HUES48 (cell line): ENCODE measurements at regions not wholly inside any gene's neighbourhood (a gene's known extent, or its start where the extent isn't known, plus 50 kb on each side); places are given as distances from the start of the nearest gene placed in this dataset.

Source experiments
- H3K27ac ChIP-seq: one replicate; pipeline ENCODE4 v1.7.0; 2013; ENCODE audit warnings: low read depth, low read length, inconsistent platforms
- H3K27me3 ChIP-seq: 2 replicates; pipeline ENCODE4 v1.6.1; 2013; ENCODE audit warnings: mild to moderate bottlenecking, low read length; ENCODE audit not compliant: control insufficient read depth, insufficient read depth
- H3K36me3 ChIP-seq: 2 replicates; pipeline ENCODE4 v1.6.1; 2013; ENCODE audit warnings: low read length; ENCODE audit not compliant: control insufficient read depth, insufficient read depth
- H3K4me1 ChIP-seq: 2 replicates; pipeline ENCODE4 v1.6.1; 2013; ENCODE audit warnings: mild to moderate bottlenecking, low read length; ENCODE audit not compliant: control insufficient read depth, insufficient read depth
- H3K4me3 ChIP-seq: 2 replicates; pipeline ENCODE4 v1.5.1; 2013; ENCODE audit warnings: mild to moderate bottlenecking, low read depth, low read length
- H3K9ac ChIP-seq: 2 replicates; pipeline ENCODE4 v1.6.1; 2013; ENCODE audit warnings: mild to moderate bottlenecking, low read depth, low read length, moderate library complexity
- H3K9me3 ChIP-seq: 2 replicates; pipeline ENCODE4 v1.6.1; 2013; ENCODE audit warnings: low read length; ENCODE audit not compliant: control insufficient read depth, insufficient read depth

- no peaks in the 10 kb centered on the region for H3K27me3 ChIP-seq
- no peak overlapping the region for H3K9ac ChIP-seq
- no peak overlapping the region for H3K4me3 ChIP-seq
- H3K27ac ChIP-seq, result no peak overlapping the region
- no peaks in the 10 kb centered on the region for H3K4me1 ChIP-seq
- no peaks in the 10 kb centered on the region for H3K9me3 ChIP-seq
- no peaks in the 10 kb centered on the region for H3K36me3 ChIP-seq
Observed at GRCh38 chr7:126378642-126379041, 874.1 kb downstream of the GRM8 start.

GRCh38 chr7:126370038-126370668 lies 882.6 kb downstream of the GRM8 start:
- no peaks in the 10 kb centered on the region for H3K27me3 ChIP-seq
- H3K9me3 ChIP-seq, result no peaks in the 10 kb centered on the region
- H3K27ac ChIP-seq, result no peak overlapping the region
- no peak overlapping the region for H3K9ac ChIP-seq
- H3K4me3 ChIP-seq, result no peak overlapping the region
- no peaks in the 10 kb centered on the region for H3K36me3 ChIP-seq
- H3K4me1 ChIP-seq, result no peaks in the 10 kb centered on the region

- H3K9me3 ChIP-seq, result no peaks in the 10 kb centered on the region
- peaks cover 6% of the 10 kb centered on the region; the same call in 1 of the 2 replicates for H3K4me1 ChIP-seq
- no peaks in the 10 kb centered on the region for H3K27me3 ChIP-seq
- no peak overlapping the region for H3K9ac ChIP-seq
- H3K4me3 ChIP-seq, result no peak overlapping the region
- no peaks in the 10 kb centered on the region for H3K36me3 ChIP-seq
- H3K27ac ChIP-seq, result no peak overlapping the region
Observed at GRCh38 chr7:126362746-126363145, 890.0 kb downstream of the GRM8 start.

DNA sequence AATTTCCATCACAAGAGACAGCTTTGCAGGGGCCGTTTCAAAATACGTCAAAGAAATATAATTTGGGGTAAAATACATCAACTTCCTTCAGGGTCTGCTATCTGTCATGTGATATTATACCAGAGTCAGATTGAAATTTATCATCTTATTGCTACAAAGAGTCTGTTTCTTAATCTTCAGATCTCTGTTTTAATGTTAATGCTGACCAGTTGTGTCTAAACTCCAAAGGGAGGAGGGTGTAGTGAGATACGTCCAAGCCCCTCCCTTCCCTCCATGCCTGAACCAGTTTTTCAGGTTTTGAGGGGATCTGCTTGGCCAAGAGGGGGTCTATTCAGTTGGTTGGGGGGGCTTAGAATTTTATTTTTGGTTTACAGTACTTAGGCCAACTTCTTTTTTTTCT lies 891.6 kb downstream of the GRM8 start:
- H3K9me3 ChIP-seq, result no peaks in the 10 kb centered on the region
- no peak overlapping the region for H3K27ac ChIP-seq
- peaks cover 6% of the 10 kb centered on the region; the same call in 1 of the 2 replicates for H3K4me1 ChIP-seq
- H3K36me3 ChIP-seq, result no peaks in the 10 kb centered on the region
- no peak overlapping the region for H3K4me3 ChIP-seq
- no peak overlapping the region for H3K9ac ChIP-seq
- H3K27me3 ChIP-seq, result no peaks in the 10 kb centered on the region

DNA sequence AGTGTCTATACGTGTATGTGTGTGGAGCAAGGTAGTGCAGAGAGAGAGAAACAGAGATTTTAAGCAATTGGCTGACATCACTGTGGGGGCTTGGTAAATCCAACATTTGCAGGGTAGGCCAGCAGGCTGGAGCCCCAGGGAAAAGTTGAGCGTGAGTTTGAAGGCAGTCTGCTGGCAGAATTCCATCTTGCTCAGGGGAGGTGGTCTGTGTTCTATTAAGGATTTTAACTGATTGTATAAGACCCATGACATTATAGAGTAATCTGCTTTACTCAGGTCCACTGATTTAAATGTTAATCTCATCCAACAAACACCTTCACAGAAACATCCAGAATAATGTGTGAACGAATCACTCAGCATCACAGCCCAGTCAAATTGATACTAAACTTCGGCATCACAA lies 912.9 kb downstream of the GRM8 start:
- Histone ChIP-seq H3K4me3 (no peak overlapping the region), H3K4me1 (no peaks in the 10 kb centered on the region), H3K27me3 (no peaks in the 10 kb centered on the region), H3K9me3 (no peaks in the 10 kb centered on the region), H3K9ac (no peak overlapping the region), H3K36me3 (no peaks in the 10 kb centered on the region), H3K27ac (no peak overlapping the region)

DNA sequence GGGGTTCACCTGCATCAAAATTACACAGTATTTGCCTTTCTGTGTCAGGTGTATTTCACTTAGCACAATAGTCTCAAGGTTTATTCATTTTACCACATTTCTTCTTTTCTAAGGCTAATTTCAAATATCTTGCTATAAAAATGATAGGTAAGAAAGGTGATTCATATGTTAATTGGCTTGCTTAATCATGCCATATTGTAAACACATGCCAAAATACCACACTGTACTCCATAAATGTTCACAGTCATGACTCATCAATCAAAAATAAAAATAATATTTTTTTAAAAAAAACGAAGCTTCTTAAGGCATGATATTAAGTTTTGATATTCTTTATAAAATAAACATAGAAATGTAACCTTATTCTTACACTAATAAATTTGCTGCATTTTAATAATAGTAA lies 947.1 kb downstream of the GRM8 start:
- no peaks in the 10 kb centered on the region for H3K36me3 ChIP-seq
- no peak overlapping the region for H3K4me3 ChIP-seq
- H3K9me3 ChIP-seq, result no peaks in the 10 kb centered on the region
- no peak overlapping the region for H3K9ac ChIP-seq
- H3K27me3 ChIP-seq, result no peaks in the 10 kb centered on the region
- H3K4me1 ChIP-seq, result no peaks in the 10 kb centered on the region
- no peak overlapping the region for H3K27ac ChIP-seq

DNA sequence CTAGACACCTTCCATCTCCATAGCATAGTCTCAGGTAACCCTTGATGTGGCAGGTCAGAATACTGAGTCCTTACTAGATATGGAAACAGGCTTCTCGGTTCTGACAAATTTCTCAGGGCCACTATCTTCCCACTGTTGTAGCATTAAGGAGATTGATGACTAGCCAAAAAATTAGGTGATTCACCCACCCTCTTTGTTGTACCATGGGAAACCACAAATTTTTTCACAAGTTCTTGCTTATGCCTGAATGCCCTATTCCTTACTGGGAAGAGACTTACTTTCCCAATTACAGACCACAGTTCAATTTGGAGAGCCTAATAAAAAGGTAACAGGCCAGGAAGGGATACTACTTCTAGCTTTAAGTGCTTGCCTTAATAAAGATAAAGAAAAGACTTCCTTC lies 948.8 kb downstream of the GRM8 start:
- Histone ChIP-seq H3K4me1 (no peaks in the 10 kb centered on the region), H3K4me3 (no peak overlapping the region), H3K36me3 (no peaks in the 10 kb centered on the region), H3K27ac (no peak overlapping the region), H3K27me3 (no peaks in the 10 kb centered on the region), H3K9me3 (no peaks in the 10 kb centered on the region), H3K9ac (no peak overlapping the region)

DNA sequence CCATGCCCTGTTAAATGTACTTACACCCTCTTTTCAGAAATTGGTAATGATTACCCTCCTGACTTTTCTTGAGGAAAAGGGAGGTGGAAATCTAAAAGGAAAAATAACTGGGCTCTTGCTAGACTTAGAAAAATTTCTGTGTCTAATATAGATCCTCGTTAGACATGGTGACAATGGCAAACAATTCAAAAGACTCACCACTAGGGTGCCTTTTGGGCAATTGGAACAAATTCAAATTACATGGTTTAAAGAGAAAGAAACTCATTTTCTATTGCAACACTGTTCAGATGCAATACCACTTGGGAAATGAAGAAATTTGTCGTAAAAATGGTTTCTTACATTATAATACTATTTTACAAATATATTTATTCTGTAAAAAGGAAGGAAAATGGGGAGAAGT lies 950.1 kb downstream of the GRM8 start:
- H3K4me3 ChIP-seq, result no peak overlapping the region
- H3K4me1 ChIP-seq, result no peaks in the 10 kb centered on the region
- H3K36me3 ChIP-seq, result no peaks in the 10 kb centered on the region
- no peak overlapping the region for H3K9ac ChIP-seq
- H3K27ac ChIP-seq, result no peak overlapping the region
- H3K9me3 ChIP-seq, result no peaks in the 10 kb centered on the region
- no peaks in the 10 kb centered on the region for H3K27me3 ChIP-seq

GRCh38 chr7:126286317-126286716 lies 966.4 kb downstream of the GRM8 start:
- no peaks in the 10 kb centered on the region for H3K27me3 ChIP-seq
- no peaks in the 10 kb centered on the region for H3K9me3 ChIP-seq
- H3K4me1 ChIP-seq, result no peaks in the 10 kb centered on the region
- no peak overlapping the region for H3K27ac ChIP-seq
- no peak overlapping the region for H3K4me3 ChIP-seq
- no peaks in the 10 kb centered on the region for H3K36me3 ChIP-seq
- H3K9ac ChIP-seq, result no peak overlapping the region

DNA sequence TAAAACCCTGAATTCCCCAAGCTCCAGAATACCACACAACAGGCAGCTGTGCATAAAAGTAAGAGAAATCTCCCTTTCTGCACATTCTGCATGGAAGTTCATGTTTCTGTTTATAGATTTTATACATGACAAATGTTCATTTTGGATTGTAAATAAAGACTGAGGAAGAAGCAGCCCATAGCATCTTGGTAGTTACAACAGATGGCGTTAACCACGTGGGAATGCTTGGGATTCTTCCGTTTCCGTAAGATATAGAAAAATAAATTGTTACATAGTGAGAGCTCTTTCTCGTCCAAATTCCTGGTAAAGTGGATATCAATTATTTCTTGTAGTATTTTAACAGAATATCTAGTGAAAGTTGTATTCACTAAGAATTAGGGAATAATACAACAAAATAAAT lies 1016.5 kb downstream of the GRM8 start:
- Histone ChIP-seq H3K9ac (no peak overlapping the region), H3K27me3 (no peaks in the 10 kb centered on the region), H3K36me3 (no peaks in the 10 kb centered on the region), H3K4me1 (no peaks in the 10 kb centered on the region), H3K9me3 (no peaks in the 10 kb centered on the region), H3K27ac (no peak overlapping the region), H3K4me3 (no peak overlapping the region)

- Histone ChIP-seq H3K36me3 (no peaks in the 10 kb centered on the region), H3K4me3 (no peak overlapping the region), H3K27me3 (no peaks in the 10 kb centered on the region), H3K9me3 (no peaks in the 10 kb centered on the region), H3K9ac (no peak overlapping the region), H3K27ac (no peak overlapping the region), H3K4me1 (no peaks in the 10 kb centered on the region; the same call in 1 of the 2 replicates)
Observed at GRCh38 chr7:126228356-126229061, 1024.2 kb downstream of the GRM8 start.
